WTC11 (cell line): ENCODE measurements at regions not wholly inside any gene's neighbourhood (a gene's known extent, or its start where the extent isn't known, plus 50 kb on each side); places are given as distances from the start of the nearest gene placed in this dataset.

Experiments used
- ATAC-seq: fragments of 200-7000 bp; cut with Tn5 transposase; 2 replicates; pipeline ENCODE4 v1.10.0; 2021; ENCODE audit warnings: mild to moderate bottlenecking, moderate library complexity
- CTCF ChIA-PET: fragments of 300-600 bp; sonication (Branson Sonifier 250); formaldehyde crosslinking; loops from one replicate; lab custom pipeline; 2021; ENCODE audit warnings: antibody characterized with exemption; lab: Charles Lee
- POLR2A ChIA-PET: fragments of 350-600 bp; sonication (Branson Sonifier 250); formaldehyde crosslinking; loops from one replicate; lab custom pipeline; 2021; ENCODE audit warnings: antibody characterized with exemption; lab: Charles Lee
- DNase-seq: peaks from one replicate; pipeline ENCODE4 v3.0.0; 2021; ENCODE audit warnings: low spot score
- H3K27ac Mint-ChIP-seq: 2 replicates; pipeline ENCODE4 v1.8.0; 2021; ENCODE audit warnings: mixed read lengths
- H3K27me3 Mint-ChIP-seq: 2 replicates; pipeline ENCODE4 v1.8.0; 2021; ENCODE audit warnings: low read depth, mild to moderate bottlenecking, moderate library complexity, mixed read lengths
- H3K36me3 Mint-ChIP-seq: 2 replicates; pipeline ENCODE4 v1.8.0; 2021; ENCODE audit warnings: mixed read lengths
- H3K4me1 Mint-ChIP-seq: 2 replicates; pipeline ENCODE4 v1.8.0; 2022; ENCODE audit warnings: mixed read lengths
- H3K4me3 Mint-ChIP-seq: 2 replicates; pipeline ENCODE4 v1.8.0; 2021; ENCODE audit warnings: mild to moderate bottlenecking, moderate library complexity, mixed read lengths
- H3K9me3 Mint-ChIP-seq: 2 replicates; pipeline ENCODE4 v1.8.0; 2021; ENCODE audit warnings: mixed read lengths
- CTCF ChIP-seq: fragments of 200-600 bp; IDR thresholded peaks from 2 replicates; pipeline ENCODE4 v1.8.0; 2022; ENCODE audit warnings: antibody characterized with exemption
- EMX1 ChIP-seq: fragments of 250-450 bp; sonication (Bioruptor Pico); IDR thresholded peaks from 2 replicates; pipeline ENCODE4 v1.8.0; 2021; ENCODE audit warnings: mild to moderate bottlenecking
- HMGA2 ChIP-seq: fragments of 250-450 bp; sonication (Bioruptor Pico); IDR thresholded peaks from 2 replicates; pipeline ENCODE4 v1.4.0; 2021; ENCODE audit warnings: mild to moderate bottlenecking, moderate library complexity
- JUN ChIP-seq: sonication (generic); formaldehyde crosslinking; IDR thresholded peaks from 2 replicates; pipeline ENCODE4 v1.8.0; 2023; ENCODE audit warnings: mild to moderate bottlenecking, missing genetic modification reagents
- NFYB ChIP-seq: sonication (generic); formaldehyde crosslinking; conservative IDR thresholded peaks from 2 replicates; pipeline ENCODE4 v1.8.0; 2022; ENCODE audit warnings: low read depth, missing genetic modification reagents
- USF2 ChIP-seq: sonication (generic); formaldehyde crosslinking; IDR thresholded peaks from 2 replicates; pipeline ENCODE4 v1.8.1; 2023; ENCODE audit warnings: mild to moderate bottlenecking, missing genetic modification reagents, moderate library complexity
- ZNF425 ChIP-seq: fragments of 250-450 bp; sonication (Bioruptor Pico); conservative IDR thresholded peaks from 2 replicates; pipeline ENCODE4 v1.9.0; 2021; ENCODE audit warnings: mild to moderate bottlenecking
- ZNF532 ChIP-seq: fragments of 250-450 bp; sonication (Bioruptor Pico); IDR thresholded peaks from 2 replicates; pipeline ENCODE4 v1.9.0; 2021; ENCODE audit warnings: mild to moderate bottlenecking, borderline replicate concordance
- ZNF671 ChIP-seq: fragments of 250-450 bp; sonication (Bioruptor Pico); IDR thresholded peaks from 2 replicates; pipeline ENCODE4 v1.8.0; 2021; ENCODE audit warnings: mild to moderate bottlenecking
- TF ChIP-seq, protein P1 (sequence below): sonication (generic); formaldehyde crosslinking; IDR thresholded peaks from 2 replicates; pipeline ENCODE4 v1.8.0; 2022; ENCODE audit warnings: mild to moderate bottlenecking, missing genetic modification reagents

DNA sequence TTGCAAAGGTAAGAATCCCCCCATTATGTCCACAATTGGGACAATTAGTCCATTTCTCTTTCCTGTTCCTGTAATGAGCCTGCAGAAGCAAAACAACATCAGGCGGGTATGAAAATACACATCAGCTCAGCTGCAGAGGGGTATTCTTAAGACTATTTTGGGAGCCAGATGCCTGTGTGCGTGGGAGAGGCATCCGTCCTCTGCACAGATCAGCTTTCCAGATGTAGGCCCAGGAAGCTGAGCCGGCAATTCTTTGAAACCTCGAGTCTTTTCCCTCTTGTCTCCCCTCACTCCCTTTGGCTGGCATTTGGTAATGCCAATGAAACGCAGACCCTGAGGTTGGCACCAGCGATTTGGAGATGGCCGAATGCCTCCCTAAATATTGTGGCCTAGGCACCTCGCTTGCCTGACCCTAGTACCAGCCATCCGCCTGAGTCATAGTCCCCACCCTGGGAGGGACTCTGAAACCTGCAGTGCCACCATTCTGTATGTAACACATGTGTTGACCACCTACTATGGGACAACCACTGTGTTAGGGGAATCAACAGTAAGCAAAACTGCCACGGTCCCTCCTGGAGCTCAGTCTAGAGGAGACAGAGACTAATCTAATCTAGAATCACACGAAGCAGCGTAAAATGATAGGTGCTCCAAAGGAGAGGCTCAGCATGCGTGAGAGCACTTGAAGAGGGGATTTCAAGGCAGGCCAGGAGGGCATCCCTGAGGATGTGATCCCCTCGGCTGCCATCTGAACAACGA, 603.0 kb downstream of the MATN1 start (continued):
- TF ChIP-seq ZNF532 (CRISPR knock-in tag) (no peak), JUN (CRISPR knock-in tag) (no peak), EMX1 (CRISPR knock-in tag) (no peak), ZNF671 (CRISPR knock-in tag) (no peak)
- TF ChIP-seq, protein P1, sequence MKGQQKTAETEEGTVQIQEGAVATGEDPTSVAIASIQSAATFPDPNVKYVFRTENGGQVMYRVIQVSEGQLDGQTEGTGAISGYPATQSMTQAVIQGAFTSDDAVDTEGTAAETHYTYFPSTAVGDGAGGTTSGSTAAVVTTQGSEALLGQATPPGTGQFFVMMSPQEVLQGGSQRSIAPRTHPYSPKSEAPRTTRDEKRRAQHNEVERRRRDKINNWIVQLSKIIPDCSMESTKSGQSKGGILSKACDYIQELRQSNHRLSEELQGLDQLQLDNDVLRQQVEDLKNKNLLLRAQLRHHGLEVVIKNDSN (CRISPR knock-in tag) = no peak

- Mint-ChIP-seq H3K4me3 (no peak overlapping the region), H3K36me3 (no peaks in the 10 kb centered on the region), H3K4me1 (no peaks in the 10 kb centered on the region), H3K9me3 (0 out of 2 replicates have a peak, but pooled peaks cover 3% of the 10 kb centered on the region), H3K27me3 (no peaks in the 10 kb centered on the region), H3K27ac (no peak overlapping the region)
- DNase-seq (no peak), ATAC-seq (no peak)
- TF ChIP-seq USF2 (CRISPR knock-in tag) = peak; percentile 66
- TF ChIP-seq NFYB (CRISPR knock-in tag) = no peak
- POLR2A ChIA-PET = no interaction called here
- CTCF ChIA-PET = interaction anchor here (1.5 kb wide), 1 partner anchor 325 kb away, joined by 3 read pairs; no protein-coding TSS in a partner anchor
Measured at GRCh38 chr1:30117685-30118084, 605.7 kb downstream of the MATN1 start.

- ChIA-PET POLR2A (interaction anchor here (1.0 kb wide), 1 partner anchor 409 kb away, joined by 3 read pairs; no protein-coding TSS in a partner anchor), CTCF (interaction anchor here (0.6 to 2.2 kb wide), 52 partner anchors 8 to 852 kb away, joined by 3 to 24 read pairs (median 3); no protein-coding TSS in a partner anchor)
- Mint-ChIP-seq H3K36me3 (no peaks in the 10 kb centered on the region), H3K27ac (no peak overlapping the region; the same call in 1 of the 2 replicates), H3K4me3 (no peak overlapping the region), H3K27me3 (no peaks in the 10 kb centered on the region), H3K4me1 (0 out of 2 replicates have a peak, but pooled peaks cover 3% of the 10 kb centered on the region), H3K9me3 (no peaks in the 10 kb centered on the region)
- peak; percentile 76 for DNase-seq
- TF ChIP-seq HMGA2 (CRISPR knock-in tag) (0 out of 2 replicates have a peak, but pooled peaks have one; percentile 24), ZNF425 (no peak), CTCF (peak; percentile 32; the same call in 1 of the 2 replicates)
- ATAC-seq = peak; percentile 97
Measured at GRCh38 chr1:30111431-30111830, 612.0 kb downstream of the MATN1 start.
